GM19238 (cell line): ENCODE measurements at regions not wholly inside any gene's neighbourhood (a gene's known extent, or its start where the extent isn't known, plus 50 kb on each side); places are given as distances from the start of the nearest gene placed in this dataset.
"Not testable (repeated sequence)": the region's sequence is repeated elsewhere in the genome, so short reads cannot be mapped to it uniquely, and the experiment has no call there.

ENCODE experiments used
- DNase-seq: peaks from one replicate; pipeline ENCODE4 v3.0.0; 2011; ENCODE audit warnings: low spot score; ENCODE audit not compliant: insufficient read length

- no peak for DNase-seq
Measured at GRCh38 chr7:91565499-91566401, 301.5 kb downstream of the FZD1 start.

- no peak for DNase-seq
Measured at GRCh38 chr7:91566402-91566732, 302.1 kb downstream of the FZD1 start.

GRCh38 chr7:91567081-91568012, 303.1 kb downstream of the FZD1 start:
- no peak for DNase-seq

GRCh38 chr7:91568138-91568537, 303.9 kb downstream of the FZD1 start:
- DNase-seq = no peak

- DNase-seq = no peak
Measured at GRCh38 chr7:91569728-91570457, 305.7 kb downstream of the FZD1 start.

- DNase-seq = no peak
Measured at GRCh38 chr7:91570560-91570959, 306.3 kb downstream of the FZD1 start.

- no peak for DNase-seq
Measured at GRCh38 chr7:91571601-91572000, 307.4 kb downstream of the FZD1 start.

GRCh38 chr7:91573405-91573804, 307.1 kb downstream of the MTERF1 start:
- DNase-seq = no peak

GRCh38 chr7:91576459-91576858, 304.0 kb downstream of the MTERF1 start:
- DNase-seq = not testable (repeated sequence)

- no peak for DNase-seq
Measured at GRCh38 chr7:91579837-91580236, 300.7 kb downstream of the MTERF1 start.

GRCh38 chr7:91582799-91583477, 297.6 kb downstream of the MTERF1 start:
- no peak for DNase-seq

GRCh38 chr7:91596287-91596686, 284.2 kb downstream of the MTERF1 start:
- no peak for DNase-seq

GRCh38 chr7:91598791-91599190, 281.7 kb downstream of the MTERF1 start:
- no peak for DNase-seq

GRCh38 chr7:91600112-91600511, 280.4 kb downstream of the MTERF1 start:
- no peak for DNase-seq

GRCh38 chr7:91603707-91604106, 276.8 kb downstream of the MTERF1 start:
- DNase-seq = no peak

- DNase-seq = no peak
Measured at GRCh38 chr7:91608606-91609005, 271.9 kb downstream of the MTERF1 start.

- DNase-seq = no peak
Measured at GRCh38 chr7:91609525-91609924, 271.0 kb downstream of the MTERF1 start.

- DNase-seq = no peak
Measured at GRCh38 chr7:91614431-91614830, 266.1 kb downstream of the MTERF1 start.

- no peak for DNase-seq
Measured at GRCh38 chr7:91618776-91619765, 261.4 kb downstream of the MTERF1 start.

GRCh38 chr7:91620827-91621226, 259.7 kb downstream of the MTERF1 start:
- no peak for DNase-seq
